H9 (cell line): ENCODE measurements at regions not wholly inside any gene's neighbourhood (a gene's known extent, or its start where the extent isn't known, plus 50 kb on each side); places are given as distances from the start of the nearest gene placed in this dataset.

ENCODE experiments used
- DNase-seq: peaks from one replicate; pipeline ENCODE4 v3.0.0-alpha.2; 2017
- H2AFZ ChIP-seq: one replicate; pipeline ENCODE4 v1.6.1; 2013; ENCODE audit warnings: mild to moderate bottlenecking, low read length, control low read depth, moderate library complexity
- H2AK5ac ChIP-seq: 2 replicates; pipeline ENCODE4 v1.6.1; 2013; ENCODE audit warnings: low read length, control low read depth, mixed read lengths; ENCODE audit not compliant: insufficient read length
- H2BK120ac ChIP-seq: one replicate; pipeline ENCODE4 v1.6.1; 2013; ENCODE audit warnings: low read depth, mild to moderate bottlenecking, low read length, control low read depth, inconsistent platforms; ENCODE audit not compliant: poor library complexity, severe bottlenecking
- H2BK12ac ChIP-seq: 2 replicates; pipeline ENCODE4 v1.6.1; 2013; ENCODE audit warnings: low read length, control low read depth, mixed read lengths, low read depth; ENCODE audit not compliant: insufficient read length
- H2BK15ac ChIP-seq: 2 replicates; pipeline ENCODE4 v1.6.1; 2013; ENCODE audit warnings: low read depth, low read length, control low read depth
- H2BK20ac ChIP-seq: one replicate; pipeline ENCODE4 v1.6.1; 2013; ENCODE audit warnings: low read depth, mild to moderate bottlenecking, low read length, control low read depth, inconsistent platforms; ENCODE audit not compliant: poor library complexity, severe bottlenecking
- H2BK5ac ChIP-seq: 2 replicates; pipeline ENCODE4 v1.6.1; 2013; ENCODE audit warnings: low read length, control low read depth, mixed read lengths; ENCODE audit not compliant: insufficient read length
- H3K14ac ChIP-seq: 2 replicates; pipeline ENCODE4 v1.6.1; 2013; ENCODE audit warnings: low read length, control low read depth; ENCODE audit not compliant: insufficient read depth
- H3K18ac ChIP-seq: 2 replicates; pipeline ENCODE4 v1.6.1; 2013; ENCODE audit warnings: low read depth, mild to moderate bottlenecking, mixed read lengths, low read length, control low read depth; ENCODE audit not compliant: insufficient read length
- H3K23ac ChIP-seq: 2 replicates; pipeline ENCODE4 v1.6.1; 2013; ENCODE audit warnings: low read length, control low read depth, mixed read lengths, low read depth; ENCODE audit not compliant: insufficient read length
- H3K23me2 ChIP-seq: 2 replicates; pipeline ENCODE4 v1.6.1; 2013; ENCODE audit warnings: low read depth, mild to moderate bottlenecking, mixed read lengths, low read length, control low read depth; ENCODE audit not compliant: insufficient read length, poor library complexity, severe bottlenecking
- H3K27ac ChIP-seq: 2 replicates; pipeline ENCODE4 v1.5.1; 2013; ENCODE audit warnings: low read length, control low read depth, mixed read lengths, low read depth; ENCODE audit not compliant: insufficient read length
- H3K27me3 ChIP-seq: 2 replicates; pipeline ENCODE4 v1.6.1; 2013; ENCODE audit warnings: low read length, control low read depth, inconsistent platforms; ENCODE audit not compliant: insufficient read depth
- H3K4ac ChIP-seq: 2 replicates; pipeline ENCODE4 v1.6.1; 2013; ENCODE audit warnings: low read depth, mild to moderate bottlenecking, control low read depth, inconsistent platforms, low read length, moderate library complexity
- H3K4me1 ChIP-seq: 2 replicates; pipeline ENCODE4 v1.6.1; 2013; ENCODE audit warnings: low read length, control low read depth, inconsistent platforms; ENCODE audit not compliant: insufficient read depth
- H3K4me2 ChIP-seq: 2 replicates; pipeline ENCODE4 v1.6.1; 2013; ENCODE audit warnings: low read length, control low read depth, mixed read lengths; ENCODE audit not compliant: insufficient read length, insufficient read depth
- H3K56ac ChIP-seq: 2 replicates; pipeline ENCODE4 v1.6.1; 2013; ENCODE audit warnings: low read depth, mild to moderate bottlenecking, mixed read lengths, low read length, control low read depth; ENCODE audit not compliant: insufficient read length
- H3K79me1 ChIP-seq: 2 replicates; pipeline ENCODE4 v1.6.1; 2013; ENCODE audit warnings: low read depth, mild to moderate bottlenecking, moderate library complexity, low read length, control low read depth, inconsistent platforms; ENCODE audit not compliant: insufficient read depth, poor library complexity, severe bottlenecking
- H3K79me2 ChIP-seq: 2 replicates; pipeline ENCODE4 v1.6.1; 2013; ENCODE audit warnings: low read length, control low read depth, inconsistent platforms; ENCODE audit not compliant: insufficient read depth
- H3K9ac ChIP-seq: 2 replicates; pipeline ENCODE4 v1.6.1; 2013; ENCODE audit warnings: low read length, control low read depth, mixed read lengths; ENCODE audit not compliant: insufficient read length; ENCODE audit errors: extremely low read depth
- H3K9me3 ChIP-seq: one replicate; pipeline ENCODE4 v1.6.1; 2013; ENCODE audit warnings: low read depth, low read length, inconsistent platforms; ENCODE audit not compliant: control insufficient read depth
- H3T11ph ChIP-seq: one replicate; pipeline ENCODE4 v1.6.1; 2013; ENCODE audit warnings: mild to moderate bottlenecking, low read length, control low read depth, inconsistent platforms
- H4K20me1 ChIP-seq: one replicate; pipeline ENCODE4 v1.6.1; 2013; ENCODE audit not compliant: control insufficient read depth, insufficient read length, insufficient read depth
- H4K5ac ChIP-seq: 2 replicates; pipeline ENCODE4 v1.6.1; 2013; ENCODE audit warnings: low read depth, mild to moderate bottlenecking, mixed read lengths, low read length, control low read depth; ENCODE audit not compliant: insufficient read length
- H4K8ac ChIP-seq: replicated peaks from 2 replicates; pipeline ENCODE4 v1.6.1; 2013; ENCODE audit warnings: low read length, control low read depth, mixed read lengths, low read depth; ENCODE audit not compliant: insufficient read length
- H4K91ac ChIP-seq: 2 replicates; pipeline ENCODE4 v1.6.1; 2013; ENCODE audit warnings: low read depth, mild to moderate bottlenecking, moderate library complexity, mixed read lengths, low read length, control low read depth; ENCODE audit not compliant: insufficient read length
- H3K27ac Mint-ChIP-seq, 3 experiments: 2 replicates in 2 of 3; 3 replicates in 1 of 3; pipeline ENCODE4 v1.8.0; 2020 to 2021; ENCODE audit warnings: mixed read lengths in 3 of 3, mild to moderate bottlenecking in 1 of 3, moderate library complexity in 1 of 3
- H3K27me3 Mint-ChIP-seq: 2 replicates; pipeline ENCODE4 v1.8.0; 2021; ENCODE audit warnings: low read depth, mild to moderate bottlenecking, moderate library complexity, mixed read lengths
- H3K36me3 Mint-ChIP-seq, 3 experiments: 2 replicates in 2 of 3; 3 replicates in 1 of 3; pipeline ENCODE4 v1.8.0; 2020 to 2021; ENCODE audit warnings: low read depth in 3 of 3, mixed read lengths in 3 of 3; ENCODE audit not compliant: insufficient read depth in 1 of 3
- H3K4me1 Mint-ChIP-seq, 2 experiments: 2 replicates each; pipeline ENCODE4 v1.8.0; 2020; ENCODE audit warnings: mixed read lengths in 2 of 2
- H3K4me3 Mint-ChIP-seq, 2 experiments: 2 replicates in 1 of 2; 3 replicates in 1 of 2; pipeline ENCODE4 v1.8.0; 2020 to 2021; ENCODE audit warnings: mild to moderate bottlenecking in 2 of 2, mixed read lengths in 2 of 2, moderate library complexity in 1 of 2
- H3K9me3 Mint-ChIP-seq, 2 experiments: 2 replicates in 1 of 2; 3 replicates in 1 of 2; pipeline ENCODE4 v1.8.0; 2020; ENCODE audit warnings: mild to moderate bottlenecking in 2 of 2, mixed read lengths in 2 of 2, moderate library complexity in 1 of 2
- WGBS: extraction: QIAGEN DNeasy Blood & Tissue Kit; methylation state at CpG from one replicate; pipeline ENCODE4 v1.1.7; 2013; ENCODE audit warnings: missing lambda C conversion rate, low lambda C conversion rate, mixed read lengths; ENCODE audit not compliant: insufficient read length; ENCODE audit errors: extremely low coverage; 5-methylcytosine and 5-hydroxymethylcytosine counted together
- TF ChIP-seq, protein P1 (sequence below): fragments of 200-600 bp; sonication (generic); conservative IDR thresholded peaks from 3 replicates; pipeline ENCODE4 v1.8.0; 2021; ENCODE audit warnings: antibody characterized with exemption, mild to moderate bottlenecking

DNA sequence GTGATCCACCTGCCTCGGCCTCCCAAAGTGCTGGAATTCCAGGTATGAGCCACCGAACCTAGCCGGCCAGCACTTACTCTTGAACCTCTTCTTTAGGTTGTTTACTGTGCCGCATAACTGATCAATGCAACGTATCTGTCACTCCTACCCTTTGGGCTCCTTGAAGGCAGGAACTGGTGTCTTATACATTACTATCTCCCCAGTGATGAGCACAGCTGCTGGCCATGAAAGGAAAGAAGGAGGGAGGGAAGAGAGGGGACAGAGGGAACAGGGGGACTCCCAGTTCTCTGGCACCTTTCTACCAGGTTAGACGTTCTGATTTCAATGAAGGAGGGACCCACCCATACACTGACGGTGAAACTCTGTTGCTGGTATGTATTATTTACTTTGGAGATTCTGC, 111.8 kb upstream of the NANOS1 start:
- Histone ChIP-seq H2AFZ (no peak overlapping the region), H3K4ac (no peak overlapping the region), H2BK5ac (no peak overlapping the region), H4K8ac (no peak overlapping the region), H3K18ac (peak overlapping the region; percentile 11), H3K27me3 (no peaks in the 10 kb centered on the region; the same call in 1 of the 2 replicates), H2BK15ac (no peak overlapping the region), H3K4me2 (no peak overlapping the region), H2BK20ac (no peak overlapping the region), H3K23ac (no peak overlapping the region), H3K9me3 (no peaks in the 10 kb centered on the region), H2BK120ac (no peak overlapping the region), H4K5ac (no peak overlapping the region), H3K4me1 (no peaks in the 10 kb centered on the region), H4K91ac (no peak overlapping the region), H3K14ac (no peak overlapping the region), H3T11ph (no peak overlapping the region), H4K20me1 (no peaks in the 10 kb centered on the region), H3K27ac (no peak overlapping the region), H3K9ac (no peak overlapping the region), H3K56ac (no peak overlapping the region), H3K23me2 (no peaks in the 10 kb centered on the region), H3K79me1 (no peaks in the 10 kb centered on the region), H3K79me2 (no peaks in the 10 kb centered on the region), H2AK5ac (no peak overlapping the region), H2BK12ac (no peak overlapping the region)
- Mint-ChIP-seq H3K4me1 (peaks cover 3 to 9% of the 10 kb centered on the region in 2 experiments; a peak in 3 of 4 replicates), H3K27ac (no peak overlapping the region; a peak in 1 of 7 replicates), H3K9me3 (no peaks in the 10 kb centered on the region), H3K27me3 (peaks cover 2% of the 10 kb centered on the region), H3K36me3 (no peaks in the 10 kb centered on the region), H3K4me3 (no peak overlapping the region)
- WGBS = no CpG with 5 or more reads among the region's 7 CpGs
- TF ChIP-seq, protein P1, sequence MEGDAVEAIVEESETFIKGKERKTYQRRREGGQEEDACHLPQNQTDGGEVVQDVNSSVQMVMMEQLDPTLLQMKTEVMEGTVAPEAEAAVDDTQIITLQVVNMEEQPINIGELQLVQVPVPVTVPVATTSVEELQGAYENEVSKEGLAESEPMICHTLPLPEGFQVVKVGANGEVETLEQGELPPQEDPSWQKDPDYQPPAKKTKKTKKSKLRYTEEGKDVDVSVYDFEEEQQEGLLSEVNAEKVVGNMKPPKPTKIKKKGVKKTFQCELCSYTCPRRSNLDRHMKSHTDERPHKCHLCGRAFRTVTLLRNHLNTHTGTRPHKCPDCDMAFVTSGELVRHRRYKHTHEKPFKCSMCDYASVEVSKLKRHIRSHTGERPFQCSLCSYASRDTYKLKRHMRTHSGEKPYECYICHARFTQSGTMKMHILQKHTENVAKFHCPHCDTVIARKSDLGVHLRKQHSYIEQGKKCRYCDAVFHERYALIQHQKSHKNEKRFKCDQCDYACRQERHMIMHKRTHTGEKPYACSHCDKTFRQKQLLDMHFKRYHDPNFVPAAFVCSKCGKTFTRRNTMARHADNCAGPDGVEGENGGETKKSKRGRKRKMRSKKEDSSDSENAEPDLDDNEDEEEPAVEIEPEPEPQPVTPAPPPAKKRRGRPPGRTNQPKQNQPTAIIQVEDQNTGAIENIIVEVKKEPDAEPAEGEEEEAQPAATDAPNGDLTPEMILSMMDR = no peak
- no peak for DNase-seq
